PFSK-1 (cell line): ENCODE measurements at regions not wholly inside any gene's neighbourhood (a gene's known extent, or its start where the extent isn't known, plus 50 kb on each side); places are given as distances from the start of the nearest gene placed in this dataset.

Experiments
- FOXP2 ChIP-seq: optimal IDR thresholded peaks from 2 replicates; pipeline ENCODE3; 2011; ENCODE audit warnings: borderline replicate concordance, control low read depth, inconsistent platforms; ENCODE audit not compliant: insufficient read depth; ENCODE audit errors: extremely low read length, extremely low read depth
- POLR2AphosphoS5 ChIP-seq: IDR thresholded peaks from 2 replicates; pipeline ENCODE4 v1.6.1; 2012; ENCODE audit warnings: low read depth, mild to moderate bottlenecking, control low read depth, low read length, moderate library complexity
- REST ChIP-seq, 2 experiments: IDR thresholded peaks; 2 replicates each; pipeline versions ENCODE4 v1.6.1 to v1.8.0; 2011 to 2012; ENCODE audit warnings: low read depth in 2 of 2, low read length in 2 of 2, control low read depth in 1 of 2, inconsistent platforms in 1 of 2, mild to moderate bottlenecking in 1 of 2, moderate library complexity in 1 of 2; ENCODE audit not compliant: insufficient read depth in 1 of 2
- SIN3A ChIP-seq: IDR thresholded peaks from 2 replicates; pipeline ENCODE4 v1.6.1; 2012; ENCODE audit warnings: mild to moderate bottlenecking, low read length, moderate library complexity, borderline replicate concordance; ENCODE audit not compliant: insufficient read depth
- TAF1 ChIP-seq: IDR thresholded peaks from 2 replicates; pipeline ENCODE4 v1.6.1; 2012; ENCODE audit warnings: low read length, control low read depth, borderline replicate concordance; ENCODE audit not compliant: insufficient read depth

GRCh38 chr20:7428946-7429345, 511.3 kb downstream of the HAO1 start:
- no peak for TF ChIP-seq TAF1
- TF ChIP-seq SIN3A = no peak
- no peak for TF ChIP-seq REST (IDR thresholded peaks at IDR 0.05; ENCODE audit: insufficient read depth in 1 of 2, low read depth in 2 of 2, low read length in 2 of 2)

GRCh38 chr20:7432612-7433011, 507.6 kb downstream of the HAO1 start:
- TF ChIP-seq TAF1 = no peak

GRCh38 chr20:7437311-7437710, 502.9 kb downstream of the HAO1 start:
- TF ChIP-seq SIN3A = no peak
- TF ChIP-seq TAF1 = no peak
- no peak for TF ChIP-seq POLR2AphosphoS5
- no peak for TF ChIP-seq REST (IDR thresholded peaks at IDR 0.05; ENCODE audit: insufficient read depth in 1 of 2, low read depth in 2 of 2, low read length in 2 of 2)
- no peak for TF ChIP-seq FOXP2

GRCh38 chr20:7449269-7449668, 491.0 kb downstream of the HAO1 start:
- TF ChIP-seq POLR2AphosphoS5 = no peak
- TF ChIP-seq SIN3A = no peak
- no peak for TF ChIP-seq FOXP2
- TF ChIP-seq TAF1 = no peak

- TF ChIP-seq SIN3A (no peak), POLR2AphosphoS5 (no peak), TAF1 (no peak), REST (IDR thresholded peaks at IDR 0.05; ENCODE audit: insufficient read depth in 1 of 2, low read depth in 2 of 2, low read length in 2 of 2) (no peak), FOXP2 (no peak)
These were observed 487.4 kb downstream of the HAO1 start for GRCh38 chr20:7452890-7453289.

GRCh38 chr20:7454047-7454446, 486.2 kb downstream of the HAO1 start:
- no peak for TF ChIP-seq TAF1
- no peak for TF ChIP-seq FOXP2
- no peak for TF ChIP-seq REST (IDR thresholded peaks at IDR 0.05; ENCODE audit: insufficient read depth in 1 of 2, low read depth in 2 of 2, low read length in 2 of 2)
- TF ChIP-seq SIN3A = no peak
- TF ChIP-seq POLR2AphosphoS5 = no peak
